ENCODE measurements at regions not wholly inside any gene's neighbourhood (a gene's known extent, or its start where the extent isn't known, plus 50 kb on each side); places are given as distances from the start of the nearest gene placed in this dataset.

- no peak for TF ChIP-seq CTCF (IDR thresholded peaks at IDR 0.05; ENCODE audit: low read depth, low read length)
- no peak for DNase-seq (ENCODE audit: extremely low read depth, low read depth)
Measured at GRCh38 chr11:45424411-45425180, 138.5 kb upstream of the SYT13 start.

GRCh38 chr11:45423475-45424120 is 137.5 kb upstream of the SYT13 start:
- DNase-seq (ENCODE audit: extremely low read depth, low read depth): no peak
- no peak for TF ChIP-seq CTCF (IDR thresholded peaks at IDR 0.05; ENCODE audit: low read depth, low read length)

GRCh38 chr11:45423036-45423435 is 136.9 kb upstream of the SYT13 start:
- no peak for DNase-seq (ENCODE audit: extremely low read depth, low read depth)
- no peak for TF ChIP-seq CTCF (IDR thresholded peaks at IDR 0.05; ENCODE audit: low read depth, low read length)

GRCh38 chr11:45414088-45414487 is 127.9 kb upstream of the SYT13 start:
- no peak for DNase-seq (ENCODE audit: extremely low read depth, low read depth)
- TF ChIP-seq CTCF (IDR thresholded peaks at IDR 0.05; ENCODE audit: low read depth, low read length): no peak

- no peak for DNase-seq (ENCODE audit: extremely low read depth, low read depth)
- no peak for TF ChIP-seq CTCF (IDR thresholded peaks at IDR 0.05; ENCODE audit: low read depth, low read length)
Measured at GRCh38 chr11:45413156-45413858, 127.2 kb upstream of the SYT13 start.

GRCh38 chr11:45412521-45412920 is 126.4 kb upstream of the SYT13 start:
- DNase-seq (ENCODE audit: extremely low read depth, low read depth): no peak
- no peak for TF ChIP-seq CTCF (IDR thresholded peaks at IDR 0.05; ENCODE audit: low read depth, low read length)

- no peak for DNase-seq (ENCODE audit: extremely low read depth, low read depth)
- TF ChIP-seq CTCF (IDR thresholded peaks at IDR 0.05; ENCODE audit: low read depth, low read length): no peak
Measured at GRCh38 chr11:45412051-45412471, 125.9 kb upstream of the SYT13 start.
